Natural killer cell (primary cell): ENCODE measurements at regions not wholly inside any gene's neighbourhood (a gene's known extent, or its start where the extent isn't known, plus 50 kb on each side); places are given as distances from the start of the nearest gene placed in this dataset.

Experiments
- ATAC-seq, 3 donors: fragments of 150-1000 bp in 2 of 3; fragments of 200-7000 bp in 1 of 3; cut with Tn5 transposase; 1 replicate in 1 of 3; 2 replicates in 2 of 3; pipeline ENCODE4 v1.10.0; 2021; ENCODE audit warnings: mild to moderate bottlenecking in 2 of 3, moderate library complexity in 2 of 3
- DNase-seq, 2 donors: peaks; one replicate each; pipeline versions ENCODE4 v3.0.0 to v3.0.0-alpha.2; 2013 to 2021; ENCODE audit warnings: mixed read lengths in 1 of 2
- H3K27ac ChIP-seq: one replicate; pipeline ENCODE4 v1.5.1; 2013; ENCODE audit warnings: mild to moderate bottlenecking, low read length
- H3K27me3 ChIP-seq: one replicate; pipeline ENCODE4 v1.6.1; 2013; ENCODE audit warnings: low read length; ENCODE audit not compliant: control insufficient read depth, insufficient read depth
- H3K36me3 ChIP-seq: one replicate; pipeline ENCODE4 v1.6.1; 2013; ENCODE audit warnings: low read length; ENCODE audit not compliant: control insufficient read depth, insufficient read depth
- H3K4me1 ChIP-seq: one replicate; pipeline ENCODE4 v1.6.1; 2013; ENCODE audit warnings: low read length; ENCODE audit not compliant: control insufficient read depth, insufficient read depth
- H3K4me3 ChIP-seq: one replicate; pipeline ENCODE4 v1.5.1; 2013; ENCODE audit warnings: low read length
- H3K9me3 ChIP-seq: one replicate; pipeline ENCODE4 v1.6.1; 2013; ENCODE audit warnings: low read length; ENCODE audit not compliant: control insufficient read depth, insufficient read depth
- H3K27ac Mint-ChIP-seq, 2 donors: one replicate each; pipeline ENCODE4 v1.8.0; 2022; ENCODE audit warnings: mild to moderate bottlenecking in 2 of 2, mixed read lengths in 2 of 2, moderate library complexity in 1 of 2
- H3K27me3 Mint-ChIP-seq, 2 donors: one replicate each; pipeline ENCODE4 v1.8.0; 2022; ENCODE audit warnings: low read depth in 2 of 2, mixed read lengths in 2 of 2
- H3K36me3 Mint-ChIP-seq: one replicate; pipeline ENCODE4 v1.8.0; 2022; ENCODE audit warnings: mixed read lengths
- H3K4me1 Mint-ChIP-seq, 2 donors: one replicate each; pipeline ENCODE4 v1.8.0; 2022; ENCODE audit warnings: mixed read lengths in 2 of 2
- H3K4me3 Mint-ChIP-seq: one replicate; pipeline ENCODE4 v1.8.0; 2022; ENCODE audit warnings: mild to moderate bottlenecking, moderate library complexity, mixed read lengths
- H3K9me3 Mint-ChIP-seq, 2 donors: one replicate each; pipeline ENCODE4 v1.8.0; 2022; ENCODE audit warnings: mixed read lengths in 2 of 2
- CTCF ChIP-seq: fragments of 200-600 bp; IDR thresholded peaks from one replicate; pipeline ENCODE4 v1.8.0; 2022; ENCODE audit warnings: antibody characterized with exemption
- WGBS: methylation state at CpG from one replicate; pipeline ENCODE4 v1.1.7; 2013; ENCODE audit warnings: missing lambda C conversion rate; ENCODE audit not compliant: insufficient coverage; 5-methylcytosine and 5-hydroxymethylcytosine counted together
- intact Hi-C: fragments of 100-400 bp; cut with micrococcal nuclease; formaldehyde crosslinking; loops from one replicate; pipeline ENCODE4 v1.14.2; 2022

DNA sequence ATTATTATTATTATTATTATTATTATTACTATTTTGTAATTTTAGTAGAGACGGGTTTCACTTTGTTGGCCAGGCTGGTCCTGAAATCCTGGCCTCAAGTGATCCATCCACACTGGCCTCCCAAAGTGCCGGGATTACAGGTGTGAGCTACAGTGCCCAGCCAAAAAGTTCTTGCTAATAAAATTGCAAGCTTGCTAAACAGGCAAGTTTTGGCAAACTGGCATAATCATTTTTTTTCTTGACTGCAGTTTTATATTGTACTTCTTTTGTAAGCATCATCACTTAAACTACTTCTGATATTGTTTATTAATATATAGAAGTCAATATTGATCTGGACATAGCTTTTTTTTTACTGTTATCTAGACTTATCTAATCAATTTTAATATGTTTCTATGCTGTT, 536.4 kb downstream of the LRFN5 start:
- Histone ChIP-seq H3K36me3 (no peaks in the 10 kb centered on the region), H3K4me1 (no peaks in the 10 kb centered on the region), H3K27me3 (no peaks in the 10 kb centered on the region), H3K4me3 (no peak overlapping the region), H3K9me3 (no peaks in the 10 kb centered on the region), H3K27ac (no peak overlapping the region)
- Mint-ChIP-seq H3K27me3 (no peaks in the 10 kb centered on the region), H3K36me3 (peaks cover 8% of the 10 kb centered on the region), H3K9me3 (peaks cover 12 to 25% of the 10 kb centered on the region in 2 donors), H3K27ac (no peak overlapping the region), H3K4me1 (no peaks in the 10 kb centered on the region), H3K4me3 (no peak overlapping the region)
- DNase-seq (no peak), ATAC-seq (no peak)
- 89% methylated on average over 2 of the region's 2 CpGs for WGBS
- TF ChIP-seq CTCF: no peak
- intact Hi-C loops: no loop called here

- Mint-ChIP-seq H3K27me3 (no peaks in the 10 kb centered on the region), H3K27ac (no peak overlapping the region), H3K36me3 (no peaks in the 10 kb centered on the region), H3K9me3 (peaks cover 10 to 12% of the 10 kb centered on the region in 2 donors), H3K4me3 (no peak overlapping the region), H3K4me1 (no peaks in the 10 kb centered on the region)
- 90% methylated on average over 2 of the region's 2 CpGs for WGBS
- DNase-seq (no peak), ATAC-seq (no peak)
- Histone ChIP-seq H3K4me3 (no peak overlapping the region), H3K27me3 (no peaks in the 10 kb centered on the region), H3K36me3 (no peaks in the 10 kb centered on the region), H3K9me3 (no peaks in the 10 kb centered on the region), H3K27ac (no peak overlapping the region), H3K4me1 (no peaks in the 10 kb centered on the region)
- TF ChIP-seq CTCF: no peak
- intact Hi-C loops: no loop called here
Measured at GRCh38 chr14:42141328-42141727, 534.7 kb downstream of the LRFN5 start.

GRCh38 chr14:42140831-42141279, 534.2 kb downstream of the LRFN5 start:
- Mint-ChIP-seq H3K36me3 (no peaks in the 10 kb centered on the region), H3K9me3 (peaks cover 10 to 12% of the 10 kb centered on the region in 2 donors), H3K4me1 (no peaks in the 10 kb centered on the region), H3K4me3 (no peak overlapping the region), H3K27me3 (no peaks in the 10 kb centered on the region), H3K27ac (no peak overlapping the region)
- no peaks in the 10 kb centered on the region for H3K9me3 ChIP-seq
- DNase-seq (no peak), ATAC-seq (no peak)
- WGBS: no CpG with 5 or more reads among the region's 1 CpG
- TF ChIP-seq CTCF: no peak
- intact Hi-C loops: no loop called here
- no peaks in the 10 kb centered on the region for H3K36me3 ChIP-seq
- no peaks in the 10 kb centered on the region for H3K27me3 ChIP-seq
- H3K4me3 ChIP-seq: no peak overlapping the region
- no peak overlapping the region for H3K27ac ChIP-seq
- H3K4me1 ChIP-seq: no peaks in the 10 kb centered on the region

GRCh38 chr14:42140001-42140400, 533.3 kb downstream of the LRFN5 start:
- H3K4me1 ChIP-seq: no peaks in the 10 kb centered on the region

More at GRCh38 chr14:42140001-42140400, 533.3 kb downstream of the LRFN5 start:
- no peak for TF ChIP-seq CTCF
- Mint-ChIP-seq H3K27me3 (no peaks in the 10 kb centered on the region), H3K27ac (no peak overlapping the region), H3K36me3 (no peaks in the 10 kb centered on the region), H3K4me1 (no peaks in the 10 kb centered on the region), H3K9me3 (peaks cover 9 to 13% of the 10 kb centered on the region in 2 donors), H3K4me3 (no peak overlapping the region)
- Histone ChIP-seq H3K27me3 (no peaks in the 10 kb centered on the region), H3K36me3 (no peaks in the 10 kb centered on the region), H3K9me3 (no peaks in the 10 kb centered on the region), H3K4me3 (no peak overlapping the region), H3K27ac (no peak overlapping the region)
- DNase-seq (no peak), ATAC-seq (no peak)
- WGBS: 71% methylated on average over 2 of the region's 3 CpGs
- intact Hi-C loops: no loop called here
